Mucosa of descending colon (tissue), 3 donors: ENCODE measurements at regions not wholly inside any gene's neighbourhood (a gene's known extent, or its start where the extent isn't known, plus 50 kb on each side); places are given as distances from the start of the nearest gene placed in this dataset.

Experiments used
- ATAC-seq: fragments of 200-7000 bp; cut with Tn5 transposase; one replicate; pipeline ENCODE4 v1.9.1; 2020; ENCODE audit warnings: mild to moderate bottlenecking, moderate library complexity
- DNase-seq, 3 donors: peaks; one replicate each; pipeline ENCODE4 v3.0.0-alpha.2; 2020
- H3K36me3 ChIP-seq: fragments of 200-600 bp; one replicate; pipeline ENCODE4 v1.8.0; 2021; ENCODE audit warnings: low read depth, mild to moderate bottlenecking
- H3K4me1 ChIP-seq: fragments of 200-600 bp; one replicate; pipeline ENCODE4 v1.8.0; 2021; ENCODE audit warnings: low read depth, mild to moderate bottlenecking
- H3K4me3 ChIP-seq: fragments of 200-600 bp; one replicate; pipeline ENCODE4 v1.8.0; 2021; ENCODE audit warnings: mild to moderate bottlenecking
- H3K9me3 ChIP-seq: fragments of 200-600 bp; one replicate; pipeline ENCODE4 v1.8.0; 2021; ENCODE audit warnings: mild to moderate bottlenecking
- CTCF ChIP-seq: fragments of 200-600 bp; IDR thresholded peaks from one replicate; pipeline ENCODE4 v1.8.0; 2022; ENCODE audit warnings: antibody characterized with exemption, mild to moderate bottlenecking
- intact Hi-C, 2 donors: fragments of 100-400 bp; cut with DNase I in 1 of 2; cut with micrococcal nuclease in 1 of 2; formaldehyde crosslinking; loops; one replicate each; pipeline versions ENCODE4 v1.11.0 to v1.11.1; 2022; cut with DNase I, micrococcal nuclease
- donor health status: DM: no; HTN: no; CAD: no; lungs with moderate emphysema.
- donor health status: DM: no; HTN: no; CAD: no.
- donor health status: DM: no; HTN: yes; CAD: no.

- no peak for ATAC-seq
- TF ChIP-seq CTCF: no peak
- H3K9me3 ChIP-seq: peaks cover 8% of the 10 kb centered on the region
- H3K36me3 ChIP-seq: no peaks in the 10 kb centered on the region
- DNase-seq: no peak
- no peak overlapping the region for H3K4me3 ChIP-seq
- intact Hi-C loops: no loop called here
- no peaks in the 10 kb centered on the region for H3K4me1 ChIP-seq
Measured at GRCh38 chr14:29240066-29240465, 473.5 kb downstream of the FOXG1 start.

- no peak overlapping the region for H3K4me3 ChIP-seq
- intact Hi-C loops: no loop called here
- ATAC-seq (no peak), DNase-seq (no peak)
- no peak for TF ChIP-seq CTCF
- no peaks in the 10 kb centered on the region for H3K36me3 ChIP-seq
- peaks cover 8% of the 10 kb centered on the region for H3K9me3 ChIP-seq
- H3K4me1 ChIP-seq: no peaks in the 10 kb centered on the region
Measured at GRCh38 chr14:29242755-29243754, 476.5 kb downstream of the FOXG1 start.

GRCh38 chr14:29255692-29256091 lies 489.1 kb downstream of the FOXG1 start:
- intact Hi-C loops: no loop called here
- no peak for TF ChIP-seq CTCF
- ATAC-seq: no peak

GRCh38 chr14:29262979-29263378 lies 496.4 kb downstream of the FOXG1 start:
- Histone ChIP-seq H3K4me3 (no peak overlapping the region), H3K9me3 (peaks cover 3% of the 10 kb centered on the region), H3K4me1 (no peaks in the 10 kb centered on the region), H3K36me3 (no peaks in the 10 kb centered on the region)
- DNase-seq: no peak
- intact Hi-C loops: no loop called here
- ATAC-seq: no peak
- TF ChIP-seq CTCF: no peak

More at GRCh38 chr14:29255692-29256091, 489.1 kb downstream of the FOXG1 start:
- no peak for DNase-seq
- Histone ChIP-seq H3K9me3 (peaks cover 21% of the 10 kb centered on the region), H3K36me3 (no peaks in the 10 kb centered on the region), H3K4me1 (no peaks in the 10 kb centered on the region), H3K4me3 (no peak overlapping the region)

- DNase-seq: no peak
- no peak for TF ChIP-seq CTCF
- no peaks in the 10 kb centered on the region for H3K4me1 ChIP-seq
- no peaks in the 10 kb centered on the region for H3K36me3 ChIP-seq
- no peak overlapping the region for H3K4me3 ChIP-seq
- ATAC-seq: no peak
- intact Hi-C loops: no loop called here
- peaks cover 6% of the 10 kb centered on the region for H3K9me3 ChIP-seq
Measured at GRCh38 chr14:29264865-29265264, 498.3 kb downstream of the FOXG1 start.
